SIG-M5 treated with dmso at 0.1 percent for 504 hours (cell line): ENCODE measurements at regions not wholly inside any gene's neighbourhood (a gene's known extent, or its start where the extent isn't known, plus 50 kb on each side); places are given as distances from the start of the nearest gene placed in this dataset.
"Not testable (repeated sequence)": the region's sequence is repeated elsewhere in the genome, so short reads cannot be mapped to it uniquely, and the experiment has no call there.

ENCODE experiments used
- DNase-seq: peaks from one replicate; lab custom pipeline; 2025; ENCODE audit not compliant: unreplicated experiment; lab: John Stamatoyannopoulos, UW

DNA sequence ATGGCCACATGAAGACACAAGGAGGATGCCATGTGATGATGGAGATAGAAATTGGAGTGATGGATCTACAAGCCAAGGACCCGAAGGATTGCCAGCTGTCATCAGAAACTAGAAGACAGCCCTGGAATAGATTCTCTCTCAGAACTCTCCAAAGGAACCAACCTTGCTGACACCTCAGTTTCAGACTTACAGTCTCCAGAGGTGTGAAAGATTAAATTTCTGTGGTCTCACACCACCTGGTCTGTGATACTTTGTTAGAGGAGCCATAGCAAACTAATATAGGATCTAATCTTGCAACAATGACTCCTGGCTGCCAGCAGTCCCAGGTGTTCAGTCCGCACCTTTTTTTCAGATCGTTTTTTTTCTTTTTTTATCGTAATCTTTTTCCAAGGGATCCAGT is 647.3 kb upstream of the GHITM start:
- DNase-seq: no peak

GRCh38 chr10:83512681-83513080 is 626.6 kb upstream of the GHITM start:
- no peak for DNase-seq

DNA sequence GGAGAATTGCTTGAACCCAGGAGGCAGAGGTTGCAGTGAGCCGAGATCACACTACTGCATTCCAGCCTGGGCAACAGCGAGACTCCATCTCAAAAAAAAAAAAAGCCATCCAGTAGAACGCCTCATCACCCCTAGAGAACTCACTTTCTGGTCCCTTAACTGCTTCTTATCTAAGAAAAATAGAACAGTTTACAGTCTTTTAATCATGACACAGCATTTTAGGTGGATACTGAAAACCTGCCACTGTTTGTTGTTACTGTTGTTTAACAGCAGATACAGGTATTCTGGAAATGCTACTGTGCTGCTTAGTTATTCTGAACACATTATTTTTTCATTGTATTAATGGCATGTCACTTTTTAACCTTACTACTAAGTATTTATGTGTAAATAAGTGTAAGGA is 624.3 kb upstream of the GHITM start:
- no peak for DNase-seq

DNA sequence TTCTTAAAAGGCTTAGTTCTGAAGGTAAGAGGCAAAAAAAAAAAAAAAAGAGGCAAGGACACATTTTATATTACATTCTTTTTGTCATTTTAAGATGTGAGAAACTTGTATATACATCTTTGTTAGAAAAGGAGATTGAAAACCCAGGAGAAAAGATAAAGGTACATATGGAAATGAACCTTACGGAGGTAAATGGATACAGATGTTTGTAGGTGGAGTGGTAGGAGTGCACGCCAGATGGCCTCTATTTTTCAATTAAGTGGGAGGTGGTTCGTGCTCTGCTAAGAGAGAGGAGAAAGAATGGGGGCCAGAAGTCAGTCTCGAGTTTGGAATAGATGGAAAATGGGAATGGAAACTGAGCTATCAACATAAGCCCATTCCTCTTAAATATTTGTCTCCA is 622.5 kb upstream of the GHITM start:
- DNase-seq: no peak

DNA sequence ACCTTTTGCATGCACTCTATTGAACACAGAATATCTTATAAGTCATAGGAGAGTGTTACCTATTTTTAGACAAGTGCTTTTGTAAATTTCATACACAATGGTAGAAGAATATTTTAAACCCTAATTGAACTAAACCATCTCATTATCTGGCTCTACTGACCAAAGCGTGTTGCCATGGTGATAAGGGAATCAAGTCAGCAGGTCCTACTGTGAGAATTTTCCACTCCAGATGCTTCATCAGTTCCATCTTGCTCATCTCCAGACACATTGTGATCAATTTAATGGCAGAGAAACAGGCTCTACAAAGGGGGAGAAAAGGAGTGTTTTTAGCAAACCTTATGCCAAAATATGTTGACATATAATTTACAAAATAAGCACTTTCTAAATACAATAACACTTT is 621.9 kb upstream of the GHITM start:
- DNase-seq: no peak

DNA sequence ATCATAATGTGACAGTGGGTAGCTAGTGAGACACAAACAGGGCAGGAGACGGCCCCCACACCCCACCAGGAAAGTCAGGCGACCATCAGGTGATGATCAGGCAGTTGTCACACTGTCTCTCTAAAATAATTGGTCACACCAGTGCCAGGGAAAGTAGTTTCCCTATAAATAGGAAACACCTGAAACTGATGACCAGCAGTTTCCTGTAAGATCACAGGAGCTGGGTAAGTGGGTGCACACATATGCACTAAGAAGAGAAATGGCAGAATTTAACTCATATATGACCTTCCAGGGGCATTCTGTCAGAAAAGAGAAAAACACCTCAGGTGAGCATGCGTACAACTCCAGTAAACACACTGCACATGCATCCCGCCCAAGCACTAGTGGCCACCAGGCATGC is 620.5 kb upstream of the GHITM start:
- no peak for DNase-seq

GRCh38 chr10:83520386-83520785 is 618.9 kb upstream of the GHITM start:
- not testable (repeated sequence) for DNase-seq

- no peak for DNase-seq
Observed at GRCh38 chr10:83522456-83522855, 616.9 kb upstream of the GHITM start.

DNA sequence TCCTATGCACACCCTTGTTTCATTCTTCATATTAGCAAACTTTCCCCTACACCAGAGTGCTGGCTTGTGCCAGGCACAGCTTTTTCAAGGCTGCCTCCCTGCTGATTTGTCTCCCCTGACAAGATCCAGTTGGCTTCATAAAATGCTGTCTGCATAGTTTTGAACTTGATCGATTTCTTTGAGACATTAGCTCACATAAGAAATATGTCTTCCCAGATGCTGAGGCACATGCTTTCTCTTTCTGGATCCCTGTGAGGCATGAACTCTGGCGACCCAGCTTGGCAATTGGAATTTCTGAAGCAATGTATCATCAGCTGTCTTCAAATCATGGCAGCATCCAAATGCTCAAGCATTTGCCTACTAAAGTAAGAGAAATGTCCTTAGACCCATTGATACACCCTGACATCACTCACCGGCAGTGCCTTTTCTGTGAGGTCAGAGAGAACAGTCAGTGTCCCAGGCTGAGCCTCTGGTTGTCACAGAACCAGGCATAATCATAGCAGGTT is 616.4 kb upstream of the GHITM start:
- no peak for DNase-seq

DNA sequence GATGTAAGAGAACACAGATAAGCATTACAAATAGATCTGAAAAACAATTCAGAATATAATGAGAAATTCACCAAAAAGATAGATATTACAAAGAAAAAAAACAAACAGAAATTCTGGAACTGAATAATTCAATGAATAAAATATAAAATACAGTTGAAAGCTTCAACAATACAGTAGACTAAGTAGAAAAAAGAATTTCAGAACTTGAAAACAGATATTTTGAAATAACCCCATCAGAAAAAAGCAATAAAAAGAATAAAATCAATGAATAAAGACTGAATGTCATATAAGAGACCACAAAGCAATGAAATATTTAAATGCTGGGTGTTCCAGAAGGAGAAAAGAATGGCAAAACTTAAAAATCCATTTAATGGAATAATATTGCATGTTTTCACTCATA is 611.4 kb upstream of the GHITM start:
- DNase-seq: no peak

- DNase-seq: no peak
Observed at GRCh38 chr10:83533290-83533689, 606.0 kb upstream of the GHITM start.

GRCh38 chr10:83536426-83536825 is 602.9 kb upstream of the GHITM start:
- DNase-seq: no peak

GRCh38 chr10:83538047-83538446 is 601.3 kb upstream of the GHITM start:
- no peak for DNase-seq

DNA sequence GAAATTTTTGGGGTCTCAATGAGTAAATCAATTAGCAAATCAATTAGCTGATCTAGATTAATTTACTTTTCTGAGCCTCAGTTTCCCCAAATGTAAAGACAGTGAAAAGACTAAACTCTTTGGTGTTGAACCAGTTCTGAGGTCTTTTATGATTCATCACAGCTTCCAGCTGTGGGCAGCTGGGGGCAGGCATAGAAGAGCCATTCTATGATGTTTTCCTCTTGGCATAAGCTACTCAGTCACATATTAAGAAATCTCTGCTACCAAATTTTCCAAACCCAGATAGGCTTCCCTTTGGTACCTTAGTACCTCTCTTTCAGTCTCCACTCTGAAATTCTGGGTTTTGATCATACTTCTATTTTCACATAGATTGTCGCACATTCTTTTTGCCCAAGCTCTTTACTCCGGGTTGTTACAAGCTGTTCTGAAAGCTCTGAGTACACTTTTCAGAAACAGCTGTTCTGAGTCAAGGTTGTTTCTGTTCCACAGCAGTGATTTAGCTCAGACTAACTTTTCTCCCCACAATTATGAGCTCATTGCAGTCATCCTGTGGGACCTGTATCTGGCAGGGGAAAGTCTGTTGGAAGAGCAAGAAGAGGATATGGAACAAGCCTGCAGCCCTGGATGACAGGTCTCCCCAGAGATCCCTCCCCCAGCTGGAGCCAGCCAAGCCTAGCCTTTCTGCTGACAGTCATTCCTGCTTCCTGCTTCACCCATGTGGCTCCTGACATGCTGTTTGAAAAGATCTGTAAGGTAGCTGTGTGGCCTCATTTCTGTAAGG is 599.6 kb upstream of the GHITM start:
- no peak for DNase-seq

DNA sequence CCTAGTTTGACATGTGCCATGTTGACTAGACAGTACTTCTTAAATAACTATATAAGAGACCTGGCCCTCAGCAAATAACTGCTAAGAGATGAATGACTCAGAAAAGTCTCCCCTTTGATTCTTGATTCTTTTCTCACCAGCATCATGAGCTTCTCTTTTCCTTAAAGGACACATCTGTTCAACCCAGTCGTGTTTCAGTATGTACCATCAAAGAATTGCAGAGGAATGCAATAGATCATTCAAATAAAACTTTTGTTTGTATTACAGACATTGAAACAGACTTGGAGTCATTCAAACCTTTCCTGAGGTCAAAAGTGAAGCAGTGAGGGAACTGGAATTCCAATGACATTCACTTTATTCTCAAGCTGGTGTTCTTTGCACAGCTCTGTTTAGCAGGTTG is 598.3 kb upstream of the GHITM start:
- no peak for DNase-seq

DNA sequence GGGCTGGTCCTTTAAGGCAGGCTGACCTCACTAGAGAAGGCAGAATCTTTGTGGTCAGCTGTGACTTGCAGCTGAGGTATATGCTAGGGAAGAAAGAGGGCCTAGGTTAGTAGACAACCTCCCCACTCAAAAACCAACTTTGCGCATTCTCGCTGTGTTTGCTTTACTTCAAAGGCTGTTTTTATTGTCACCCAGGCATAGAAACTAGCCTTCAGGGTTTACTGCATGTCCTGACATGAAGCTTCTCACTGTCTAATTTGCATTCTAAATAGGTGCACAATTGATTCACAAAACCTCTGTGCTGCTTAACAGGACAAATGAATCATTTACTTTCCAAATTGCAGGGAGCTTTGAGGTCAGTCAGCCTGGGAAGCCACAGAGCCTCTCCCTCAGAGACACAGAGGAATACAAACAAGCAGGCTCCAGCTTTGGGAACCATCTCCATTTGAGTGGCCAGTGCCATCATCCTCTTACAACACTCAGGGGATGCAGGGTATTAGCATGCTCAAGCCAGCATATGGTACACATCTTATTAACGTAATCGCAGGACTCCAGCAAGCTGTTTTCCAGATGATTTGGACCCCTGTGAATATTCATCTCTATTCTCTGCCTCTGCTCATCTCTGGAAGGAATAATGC is 596.4 kb upstream of the GHITM start:
- no peak for DNase-seq

DNA sequence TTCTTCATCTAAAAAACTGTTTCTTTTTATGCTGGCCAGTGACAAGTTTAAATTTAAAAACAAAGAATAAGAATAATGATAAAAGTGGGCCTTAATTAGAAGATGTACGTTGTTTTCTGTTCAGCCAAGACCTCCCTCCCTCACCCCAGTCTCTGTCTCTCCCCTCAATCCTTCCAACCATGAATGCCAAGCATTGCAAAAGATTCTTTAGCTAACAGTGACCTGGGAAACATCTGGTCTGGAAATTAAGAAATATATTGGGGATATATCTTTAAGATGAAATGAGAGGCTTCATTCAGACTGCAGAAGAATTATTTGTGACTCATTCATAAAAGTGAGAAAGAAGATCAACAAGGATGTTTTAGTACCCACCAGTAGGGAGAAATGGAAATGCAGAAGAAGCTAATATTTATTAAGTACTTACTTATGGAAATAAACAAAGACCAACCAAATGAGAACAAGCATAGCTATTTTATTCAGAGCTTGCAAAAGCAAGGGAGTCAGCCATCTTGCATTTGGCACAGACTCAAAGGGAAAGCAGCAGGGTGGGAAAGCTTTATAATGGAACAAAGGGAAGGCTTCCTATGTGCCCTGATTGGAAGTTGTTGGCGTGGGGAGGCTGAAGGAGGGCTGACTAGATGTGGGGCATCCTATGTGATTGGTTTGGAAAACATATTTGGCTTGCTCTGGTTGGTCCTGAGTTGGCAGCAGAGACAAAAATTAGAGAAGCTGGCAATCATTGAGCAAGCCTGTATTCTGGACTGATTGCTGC is 595.4 kb upstream of the GHITM start:
- DNase-seq: no peak

GRCh38 chr10:83545901-83546391 is 593.4 kb upstream of the GHITM start:
- DNase-seq: no peak

GRCh38 chr10:83551190-83551589 is 588.1 kb upstream of the GHITM start:
- DNase-seq: not testable (repeated sequence)

- no peak for DNase-seq
Observed at GRCh38 chr10:83553366-83553765, 585.9 kb upstream of the GHITM start.

DNA sequence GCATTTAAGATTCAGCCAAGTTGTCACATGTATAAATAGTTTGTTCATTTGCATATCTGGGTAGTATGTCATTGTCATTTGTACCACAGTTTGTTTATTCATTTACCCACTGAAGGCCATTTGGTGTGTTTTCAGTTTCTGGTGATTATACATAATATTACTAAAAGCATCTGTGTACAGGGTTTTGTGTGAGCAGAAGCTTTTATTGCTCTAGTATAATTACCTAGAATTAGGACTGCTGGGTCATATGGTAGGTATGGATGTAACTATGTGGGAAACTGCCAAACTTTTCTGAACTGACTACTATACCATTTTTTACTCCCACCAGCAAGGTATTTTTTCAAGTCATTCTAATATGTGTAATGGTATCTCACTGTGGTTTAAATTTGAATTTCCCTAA is 584.0 kb upstream of the GHITM start:
- DNase-seq: no peak

GRCh38 chr10:83562381-83562780 is 576.9 kb upstream of the GHITM start:
- DNase-seq: no peak
